HG03575 (cell line): ENCODE measurements at regions not wholly inside any gene's neighbourhood (a gene's known extent, or its start where the extent isn't known, plus 50 kb on each side); places are given as distances from the start of the nearest gene placed in this dataset.

Source experiments
- ATAC-seq: cut with Tn5 transposase; IDR thresholded peaks from one replicate; pipeline ENCODE4 v1.9.1; 2021; ENCODE audit not compliant: unreplicated experiment, insufficient number of reproducible peaks, low FRiP score; ENCODE audit errors: extremely low read depth

- no peak for ATAC-seq
Measured at GRCh38 chr2:176463546-176463945, 194.3 kb downstream of the MTX2 start.

- ATAC-seq = no peak
Measured at GRCh38 chr2:176464886-176465564, 195.8 kb downstream of the MTX2 start.

GRCh38 chr2:176466918-176467452 lies 197.7 kb downstream of the MTX2 start:
- ATAC-seq = no peak

- ATAC-seq = no peak
Measured at GRCh38 chr2:176467595-176467994, 198.4 kb downstream of the MTX2 start.

GRCh38 chr2:176468457-176469113 lies 199.3 kb downstream of the MTX2 start:
- ATAC-seq = no peak

GRCh38 chr2:176470713-176471112 lies 201.5 kb downstream of the MTX2 start:
- ATAC-seq = no peak

GRCh38 chr2:176471949-176472348 lies 202.7 kb downstream of the MTX2 start:
- no peak for ATAC-seq

GRCh38 chr2:176473177-176473576 lies 203.9 kb downstream of the MTX2 start:
- ATAC-seq = no peak

- ATAC-seq = no peak
Measured at GRCh38 chr2:176473851-176474250, 204.6 kb downstream of the MTX2 start.

GRCh38 chr2:176477336-176477735 lies 208.1 kb downstream of the MTX2 start:
- ATAC-seq = no peak

- no peak for ATAC-seq
Measured at GRCh38 chr2:176479961-176480360, 210.7 kb downstream of the MTX2 start.

- ATAC-seq = no peak
Measured at GRCh38 chr2:176482107-176482506, 212.9 kb downstream of the MTX2 start.

GRCh38 chr2:176483476-176483875 lies 214.2 kb downstream of the MTX2 start:
- ATAC-seq = no peak

- ATAC-seq = no peak
Measured at GRCh38 chr2:176483901-176484568, 214.8 kb downstream of the MTX2 start.

- ATAC-seq = no peak
Measured at GRCh38 chr2:176484838-176485237, 215.6 kb downstream of the MTX2 start.

GRCh38 chr2:176488431-176488830 lies 219.2 kb downstream of the MTX2 start:
- ATAC-seq = no peak

GRCh38 chr2:176490061-176490861 lies 221.0 kb downstream of the MTX2 start:
- ATAC-seq = no peak

GRCh38 chr2:176491172-176491904 lies 222.1 kb downstream of the MTX2 start:
- ATAC-seq = peak; percentile 87

- ATAC-seq = no peak
Measured at GRCh38 chr2:176492583-176492982, 223.3 kb downstream of the MTX2 start.
